ENCODE measurements at regions not wholly inside any gene's neighbourhood (a gene's known extent, or its start where the extent isn't known, plus 50 kb on each side); places are given as distances from the start of the nearest gene placed in this dataset.

- DNase-seq: no peak
Measured at GRCh38 chr4:24720979-24721378, 74.4 kb upstream of the SOD3 start.

GRCh38 chr4:24722026-24722568, 73.3 kb upstream of the SOD3 start:
- DNase-seq: no peak

- no peak for DNase-seq
Measured at GRCh38 chr4:24727390-24728224, 67.8 kb upstream of the SOD3 start.

- no peak for DNase-seq
Measured at GRCh38 chr4:24729119-24729730, 66.1 kb upstream of the SOD3 start.

DNA sequence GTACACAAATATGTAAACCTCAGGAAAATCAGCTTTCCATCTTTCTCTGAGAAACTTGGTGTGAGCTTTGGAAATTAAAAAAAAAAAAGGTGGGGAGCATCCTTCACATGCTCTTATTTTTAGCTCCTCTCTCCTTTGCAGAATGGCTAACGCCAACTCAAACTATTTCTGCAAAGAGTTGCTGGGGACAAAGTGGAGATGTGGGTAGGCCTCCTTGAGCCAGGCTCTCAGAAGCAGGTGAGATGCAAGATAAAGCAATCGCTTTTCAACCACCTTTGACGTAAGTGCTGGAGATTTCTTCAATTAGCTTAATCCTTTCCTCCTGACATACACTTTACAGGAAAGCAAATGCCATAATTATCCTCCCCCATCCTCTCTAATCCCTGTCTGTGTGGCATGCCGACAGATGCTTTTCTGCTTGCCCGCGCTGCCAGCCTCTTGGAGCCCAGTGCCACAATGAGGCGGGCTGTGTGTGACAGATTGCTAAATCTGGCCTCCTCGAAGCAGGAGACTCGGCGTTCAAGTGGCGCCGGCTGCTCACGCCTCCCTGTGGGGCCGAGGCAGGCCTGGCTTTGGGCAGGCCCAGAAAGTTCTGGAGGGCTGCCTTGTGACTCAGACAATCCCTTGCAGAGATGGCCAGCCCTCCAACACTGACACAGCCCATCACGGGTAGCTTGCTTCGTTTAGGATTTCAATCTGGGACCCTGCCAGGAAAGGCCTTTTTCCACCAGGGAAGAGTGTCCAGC, 64.9 kb upstream of the SOD3 start:
- DNase-seq: no peak

GRCh38 chr4:24731448-24731847, 63.9 kb upstream of the SOD3 start:
- no peak for DNase-seq

GRCh38 chr4:24734511-24734910, 60.9 kb upstream of the SOD3 start:
- no peak for DNase-seq

DNA sequence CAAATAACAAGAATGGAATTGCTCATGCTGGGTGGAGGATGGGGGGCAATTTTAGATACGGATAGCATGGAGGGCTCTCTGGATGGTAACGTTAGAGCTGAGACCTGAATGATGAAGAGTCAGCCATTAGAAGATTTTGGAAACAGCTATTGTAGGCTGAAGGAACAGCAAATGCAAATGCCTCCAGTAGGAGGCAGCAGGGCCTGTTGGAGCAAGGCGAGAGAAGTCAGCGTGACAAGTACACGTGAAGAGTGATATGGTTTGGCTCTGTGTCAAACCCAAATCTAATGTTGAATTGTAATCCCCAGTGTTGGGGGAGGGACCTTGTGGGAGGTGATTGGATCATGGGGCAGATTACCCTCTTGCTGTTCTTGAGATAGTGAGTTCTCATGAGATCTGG, 59.3 kb upstream of the SOD3 start:
- no peak for DNase-seq

DNA sequence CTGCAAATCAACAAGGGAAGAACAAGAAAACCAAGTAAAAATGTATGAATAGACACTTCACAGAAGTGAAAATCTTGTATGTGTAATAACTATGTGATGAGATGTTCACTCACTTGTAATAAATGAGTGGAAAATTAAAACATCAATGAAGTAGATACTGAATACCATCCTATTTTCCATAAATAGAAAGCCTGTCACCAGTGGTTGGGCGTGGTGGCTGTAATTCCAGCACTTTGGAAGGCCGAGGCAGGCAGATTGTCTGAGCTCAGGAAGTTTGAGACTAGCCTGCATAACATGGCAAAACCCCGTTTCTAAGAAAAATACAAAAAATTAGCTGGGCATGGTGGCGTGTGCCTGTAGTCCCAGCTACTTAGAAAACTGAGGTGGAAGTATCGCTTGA, 53.5 kb upstream of the SOD3 start:
- DNase-seq: no peak

DNA sequence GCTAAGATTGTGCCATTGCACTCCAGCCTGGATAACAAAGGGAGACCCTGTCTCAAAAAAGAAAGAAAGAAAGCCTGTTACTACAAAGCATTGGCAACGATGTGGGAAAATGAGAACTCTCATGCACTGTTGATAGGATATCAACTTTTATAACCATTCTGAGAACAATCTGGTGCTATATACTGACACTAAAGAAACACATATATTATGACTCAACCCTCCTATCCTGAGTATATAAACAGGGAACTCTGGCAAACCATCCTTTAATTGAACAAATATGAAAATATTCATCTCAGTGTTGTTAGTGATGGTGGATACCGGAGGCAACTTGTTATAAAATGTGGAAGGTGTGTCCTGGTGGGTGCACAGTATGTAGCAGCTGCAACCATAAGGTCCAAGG, 53.0 kb upstream of the SOD3 start:
- no peak for DNase-seq

DNA sequence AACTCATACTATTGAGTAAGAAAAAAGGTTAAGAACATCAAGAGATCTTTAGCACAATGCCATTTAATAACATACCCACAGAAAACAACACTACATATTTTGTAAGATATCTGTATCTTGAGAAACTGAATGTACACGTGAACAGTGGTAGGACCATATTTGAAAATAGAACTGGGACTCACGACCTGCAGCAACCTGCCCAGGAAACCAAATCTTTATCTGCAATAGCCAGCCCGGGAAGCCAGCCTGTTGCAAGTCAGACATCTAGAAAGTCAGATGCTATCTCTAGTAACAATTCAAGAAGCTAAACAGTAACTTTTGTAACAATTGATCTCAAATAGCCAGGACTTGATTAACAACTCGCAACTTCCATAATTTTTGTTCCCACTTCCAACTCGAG, 52.6 kb upstream of the SOD3 start:
- no peak for DNase-seq

- no peak for DNase-seq
Measured at GRCh38 chr4:24743206-24743605, 52.2 kb upstream of the SOD3 start.

DNA sequence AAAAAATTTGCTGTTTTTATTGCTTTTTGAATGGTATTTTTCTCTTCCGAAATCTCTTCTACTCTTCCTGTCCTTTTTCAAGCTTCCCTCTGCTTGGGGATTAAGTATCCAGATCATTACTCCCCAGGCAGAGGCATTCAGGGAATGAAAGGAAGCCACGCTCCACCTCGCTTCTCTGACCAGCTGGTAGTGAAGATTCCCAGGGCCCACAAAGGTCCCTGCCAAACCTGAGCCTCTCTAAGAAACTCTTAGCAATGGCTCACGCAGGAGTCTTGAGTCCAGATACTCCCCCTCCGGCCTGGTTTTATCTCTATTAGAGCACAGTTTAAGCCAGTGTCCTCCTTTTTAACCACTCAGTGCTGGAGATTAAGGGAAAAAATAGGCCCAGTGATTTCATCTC, 51.4 kb upstream of the SOD3 start:
- DNase-seq: no peak

GRCh38 chr4:24745172-24745895, 50.0 kb upstream of the SOD3 start:
- no peak for DNase-seq

All from NCI-H1048 (cell line).